HG03565 (cell line): ENCODE measurements at regions not wholly inside any gene's neighbourhood (a gene's known extent, or its start where the extent isn't known, plus 50 kb on each side); places are given as distances from the start of the nearest gene placed in this dataset.

Source experiments
- ATAC-seq: cut with Tn5 transposase; IDR thresholded peaks from one replicate; pipeline ENCODE4 v1.9.1; 2021; ENCODE audit warnings: mild to moderate bottlenecking, moderate library complexity; ENCODE audit not compliant: unreplicated experiment

- ATAC-seq: no peak
These were observed 249.5 kb upstream of the TANK start for GRCh38 chr2:160910681-160911080.

- ATAC-seq: no peak
These were observed 249.0 kb upstream of the TANK start for GRCh38 chr2:160911258-160911657.

DNA sequence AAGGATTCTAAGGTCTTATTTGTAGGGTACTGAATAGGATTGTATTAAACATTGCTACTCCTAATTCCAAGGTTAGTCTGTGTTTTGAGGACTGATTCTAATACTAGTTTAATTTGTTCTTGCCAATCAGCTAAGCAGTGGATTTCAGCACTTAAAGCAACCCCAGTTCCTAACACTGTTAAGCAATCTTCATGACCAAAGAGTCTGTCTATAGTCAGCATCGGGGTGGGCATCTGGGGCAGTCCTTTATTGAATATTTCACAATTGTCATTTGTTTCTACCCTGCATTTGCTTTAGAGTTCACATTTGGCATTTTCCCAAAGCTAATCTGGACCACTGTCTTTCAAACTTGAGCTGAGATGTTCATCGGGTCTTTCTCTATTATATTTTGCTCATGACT lies 248.0 kb upstream of the TANK start:
- no peak for ATAC-seq

GRCh38 chr2:160913323-160913722 lies 246.9 kb upstream of the TANK start:
- no peak for ATAC-seq

DNA sequence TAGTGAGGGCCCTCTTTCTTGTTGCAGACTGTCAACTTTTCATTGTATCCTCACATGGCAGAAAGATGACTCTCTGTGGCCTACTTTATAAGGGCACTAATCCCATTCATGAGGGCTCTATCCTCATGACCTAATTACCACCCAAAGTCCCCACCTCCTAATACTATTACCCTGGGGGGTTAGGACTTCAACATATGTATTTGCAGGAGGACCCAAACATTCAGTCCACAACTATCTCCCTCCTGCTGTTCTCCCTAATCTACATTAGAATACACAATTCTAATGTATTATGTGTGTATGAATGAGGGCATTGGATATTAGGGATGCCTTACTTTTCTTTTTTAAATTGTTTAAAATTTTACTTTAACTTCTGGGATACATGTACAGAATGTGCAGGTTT lies 246.0 kb upstream of the TANK start:
- no peak for ATAC-seq

GRCh38 chr2:160916300-160916699 lies 243.9 kb upstream of the TANK start:
- ATAC-seq: no peak

DNA sequence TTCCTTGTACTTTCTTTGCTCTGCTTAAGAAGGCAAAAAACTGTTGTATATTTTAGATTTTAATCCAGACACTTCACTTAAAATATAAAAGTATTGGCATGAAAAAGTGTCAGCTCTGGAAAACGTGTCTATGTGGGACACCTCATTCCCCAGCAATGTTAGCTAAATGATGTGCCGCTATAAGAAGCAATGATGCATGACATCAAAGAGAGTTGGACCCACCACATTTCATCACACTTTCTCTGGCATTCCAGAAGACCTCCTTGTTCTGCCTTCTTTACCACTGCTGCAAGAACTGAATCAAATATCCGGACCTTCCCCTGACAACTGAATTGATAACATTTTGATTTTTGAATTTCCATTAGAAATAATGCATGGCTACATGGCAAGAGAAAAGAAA lies 242.4 kb upstream of the TANK start:
- no peak for ATAC-seq

DNA sequence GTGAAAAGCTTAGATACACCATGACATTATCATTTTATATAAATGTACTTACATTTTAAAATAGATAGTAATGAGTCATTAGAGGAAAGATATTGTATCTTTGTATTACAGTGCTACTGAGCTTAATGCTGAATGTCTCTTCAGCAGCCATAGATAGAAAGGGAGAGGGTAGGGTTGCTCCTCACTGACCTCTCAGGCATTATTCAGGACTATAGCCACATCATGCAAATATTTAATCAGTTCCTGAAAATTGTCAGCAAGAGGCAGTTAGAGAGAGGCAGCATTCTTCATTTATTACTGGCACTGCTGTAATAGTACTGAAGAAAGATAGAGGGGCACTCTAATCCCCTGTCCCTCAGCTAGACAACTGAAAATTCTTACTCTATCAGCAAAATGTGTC lies 242.0 kb upstream of the TANK start:
- no peak for ATAC-seq

GRCh38 chr2:160918906-160919503 lies 241.2 kb upstream of the TANK start:
- peak; percentile 62 for ATAC-seq

DNA sequence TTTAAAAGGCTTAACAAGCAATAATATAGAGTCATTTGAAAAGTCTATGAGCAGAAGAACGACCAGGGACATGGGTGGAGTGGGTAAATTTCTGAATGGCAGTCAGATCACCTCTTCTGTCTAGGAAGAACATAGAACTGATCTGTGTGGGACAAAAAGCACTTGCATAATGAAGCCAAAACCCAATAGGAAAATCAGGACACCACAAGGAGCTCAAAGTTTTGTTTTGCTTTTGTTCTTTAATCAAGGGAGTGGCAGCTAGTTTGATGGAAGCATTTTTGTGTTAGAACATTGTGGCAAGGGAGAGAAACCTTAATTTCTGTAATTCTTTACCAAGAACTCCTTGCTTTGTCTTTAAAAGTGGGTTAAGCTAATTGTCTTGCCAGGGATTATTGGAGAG lies 240.2 kb upstream of the TANK start:
- ATAC-seq: no peak

DNA sequence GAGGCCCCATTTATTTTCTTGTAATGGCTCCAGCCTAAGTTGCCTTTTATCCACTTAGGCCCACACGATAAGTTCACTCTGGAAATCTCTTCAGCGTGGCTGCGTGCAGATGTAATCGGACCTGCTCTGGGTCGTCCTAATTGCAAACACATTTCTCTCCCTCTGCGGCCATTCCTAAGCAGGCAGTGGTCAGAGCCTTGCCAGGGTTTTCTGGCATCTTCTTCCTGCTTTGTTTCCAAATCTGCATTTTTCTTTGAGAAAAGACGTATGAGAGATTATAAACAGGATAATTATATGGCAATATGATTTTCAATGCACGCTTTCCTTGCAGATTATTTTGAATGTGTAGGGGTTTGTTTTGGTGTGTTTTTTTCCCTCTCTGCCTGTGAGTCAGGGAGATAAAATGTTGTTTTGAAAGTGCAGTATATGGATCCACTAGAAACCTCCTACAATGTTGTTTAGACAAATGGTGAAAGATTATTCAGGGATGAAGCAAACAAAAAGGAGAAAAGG lies 239.4 kb upstream of the TANK start:
- ATAC-seq: no peak

DNA sequence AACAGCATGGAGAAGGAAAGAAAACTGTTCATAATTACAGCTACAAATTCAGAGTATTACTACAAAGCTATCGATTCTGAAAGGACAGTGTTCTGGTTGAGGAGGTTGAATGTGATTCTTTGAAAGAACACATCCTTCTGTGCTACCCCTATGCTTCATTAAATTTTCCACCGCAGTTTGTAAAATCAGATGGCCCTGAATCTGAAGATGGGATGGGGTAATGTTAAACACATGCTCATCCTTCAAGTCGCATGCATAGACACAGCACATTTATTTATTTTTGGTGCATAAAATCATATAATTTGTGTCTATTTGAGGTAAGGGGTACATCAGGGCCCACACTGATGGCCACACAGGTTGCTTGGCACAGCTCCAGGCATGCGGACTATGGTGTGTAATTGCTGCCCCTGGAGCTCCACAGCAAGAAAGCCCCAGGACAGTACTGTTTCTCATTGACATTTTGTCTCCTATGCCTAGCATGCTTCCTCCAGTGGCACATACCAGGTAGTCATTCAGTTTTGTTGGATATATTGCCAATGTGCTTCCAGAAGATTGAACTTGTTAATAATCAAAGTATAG lies 238.8 kb upstream of the TANK start:
- no peak for ATAC-seq

DNA sequence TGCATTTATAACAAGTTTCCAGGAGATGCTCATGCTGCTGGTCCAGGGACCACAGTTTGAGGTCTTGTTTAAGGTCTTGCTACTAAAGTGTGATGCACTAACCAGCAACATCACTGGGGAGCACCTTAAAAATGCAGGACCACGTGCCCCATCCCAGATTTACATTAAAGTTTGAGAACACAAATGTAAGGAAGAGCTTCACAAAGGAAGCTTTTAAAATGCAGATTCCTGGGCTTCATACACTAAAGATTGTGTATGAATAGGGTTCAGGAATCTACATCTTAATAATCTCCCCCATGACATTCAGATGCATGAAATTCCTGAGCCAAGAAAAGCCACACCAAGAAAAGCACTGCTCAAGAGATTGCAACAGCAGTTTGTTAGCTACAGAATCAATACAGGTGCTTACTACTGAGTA lies 235.3 kb upstream of the TANK start:
- no peak for ATAC-seq

GRCh38 chr2:160925956-160926355 lies 234.3 kb upstream of the TANK start:
- no peak for ATAC-seq

DNA sequence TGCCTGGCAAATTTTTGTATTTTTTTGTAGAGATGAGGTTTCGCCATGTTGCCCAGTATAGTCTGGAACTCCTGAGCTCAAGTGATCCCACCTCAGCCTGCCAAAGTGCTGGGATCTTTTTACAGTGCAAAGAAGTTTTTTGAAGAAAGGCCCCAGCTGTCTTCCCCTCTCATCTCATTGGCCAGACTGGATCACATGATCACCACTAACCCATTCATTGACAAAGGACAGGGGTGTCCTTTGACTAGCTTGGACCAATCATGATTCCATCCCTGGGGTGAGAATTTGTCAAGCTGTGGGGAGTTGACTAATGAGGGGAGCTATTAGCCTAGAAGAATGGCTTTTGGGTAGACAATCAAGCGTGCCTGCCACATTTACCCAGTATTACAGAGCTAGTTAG lies 232.9 kb upstream of the TANK start:
- ATAC-seq: no peak

DNA sequence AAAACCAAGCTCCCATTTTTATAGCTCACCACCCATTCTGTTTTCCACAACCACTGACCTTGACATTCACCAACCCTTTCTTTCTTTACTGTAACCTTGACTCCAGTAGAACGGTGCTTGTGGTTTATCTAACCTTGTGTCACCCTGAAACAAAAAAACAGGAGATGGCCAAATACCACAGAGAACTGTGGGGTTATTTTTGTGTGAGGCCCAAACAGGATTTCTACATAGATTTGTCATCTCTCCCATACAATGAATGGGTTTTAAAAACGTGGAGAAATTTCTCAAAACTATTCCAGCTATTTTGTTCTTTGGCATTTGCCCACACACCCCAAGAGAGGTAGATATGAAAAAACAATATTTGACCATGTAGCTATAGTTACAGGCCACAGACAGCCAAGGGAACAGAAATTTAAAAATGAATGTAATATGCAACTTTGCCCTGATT lies 231.3 kb upstream of the TANK start:
- no peak for ATAC-seq

- ATAC-seq: no peak
These were observed 228.7 kb upstream of the TANK start for GRCh38 chr2:160931531-160931930.

DNA sequence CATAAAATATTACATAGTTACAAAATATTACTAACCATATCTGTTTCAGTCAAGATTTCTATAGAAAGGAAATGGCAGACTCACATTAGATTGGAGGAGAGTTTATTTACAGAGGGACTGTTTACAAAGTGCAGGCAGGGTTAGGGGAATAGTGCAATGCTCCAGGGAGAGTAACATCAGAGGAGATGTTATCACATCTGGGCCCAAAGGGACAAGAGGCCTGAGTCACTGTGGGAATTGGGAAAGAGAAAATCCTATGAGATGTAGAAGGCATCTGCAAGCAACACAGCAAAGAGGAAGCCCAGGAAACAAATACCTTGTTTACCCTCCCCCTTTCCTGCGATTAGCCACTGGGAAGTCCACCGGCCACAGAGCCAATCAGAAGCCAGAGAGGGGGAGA lies 227.3 kb upstream of the TANK start:
- ATAC-seq: no peak

DNA sequence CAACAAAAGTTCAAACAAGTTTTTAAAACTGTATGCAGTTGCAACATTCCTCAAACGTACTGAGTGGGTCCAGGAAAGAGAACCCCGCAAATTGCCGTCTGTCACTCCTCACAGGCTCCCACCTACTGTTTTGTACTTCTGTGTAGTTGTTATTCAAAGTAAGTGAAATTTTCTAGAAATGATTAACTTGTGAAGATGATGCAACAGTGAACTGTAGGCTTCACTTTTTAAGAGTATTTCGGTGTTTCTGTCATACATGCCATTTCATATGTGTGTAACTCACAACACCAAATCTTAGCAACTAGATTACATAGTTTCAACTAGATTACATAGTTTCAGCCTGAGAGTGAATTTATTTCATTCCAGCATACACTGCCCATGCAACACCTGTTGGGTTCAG lies 226.0 kb upstream of the TANK start:
- no peak for ATAC-seq

DNA sequence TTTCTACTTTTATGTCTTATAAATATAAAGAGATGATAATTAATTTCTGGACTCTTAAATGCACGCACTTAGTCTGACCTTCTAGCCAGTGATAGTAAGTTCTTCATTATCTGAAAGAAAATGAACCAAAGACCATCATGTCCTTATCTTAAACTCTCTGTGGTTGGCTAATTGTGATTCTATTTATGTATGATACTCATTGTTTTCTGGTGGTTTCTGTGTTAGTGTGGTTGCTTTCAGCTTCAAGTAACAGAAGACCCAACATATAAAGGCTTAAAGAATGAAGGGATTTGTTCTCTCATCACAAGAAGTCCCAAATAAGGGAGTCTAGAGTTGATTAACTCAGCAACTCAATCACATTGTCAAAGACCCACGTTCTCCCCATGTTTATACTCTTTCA lies 225.2 kb upstream of the TANK start:
- no peak for ATAC-seq

- ATAC-seq: no peak
These were observed 224.0 kb upstream of the TANK start for GRCh38 chr2:160936044-160936806.

DNA sequence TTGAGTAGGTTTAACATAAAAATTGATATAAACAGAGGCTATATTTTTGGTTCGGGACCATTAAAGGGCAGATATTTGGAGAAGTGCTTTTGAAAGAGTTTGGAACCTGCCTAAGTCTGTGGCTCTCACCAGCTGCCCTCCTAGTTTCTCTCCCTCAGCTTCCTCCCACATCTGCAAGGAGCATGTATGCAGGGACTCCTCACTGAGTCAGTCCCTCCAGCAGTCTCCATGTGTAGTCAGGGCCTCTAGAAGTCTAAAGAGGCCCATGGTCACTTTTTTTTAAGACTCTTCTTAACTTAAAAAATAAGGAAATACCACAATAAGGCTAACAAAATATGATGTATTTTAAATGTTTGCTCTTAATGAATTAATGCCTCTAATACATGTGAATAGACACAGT lies 220.0 kb upstream of the TANK start:
- ATAC-seq: no peak
